Tibial artery (tissue), 4 donors: ENCODE measurements at regions not wholly inside any gene's neighbourhood (a gene's known extent, or its start where the extent isn't known, plus 50 kb on each side); places are given as distances from the start of the nearest gene placed in this dataset.
"Not testable (repeated sequence)": the region's sequence is repeated elsewhere in the genome, so short reads cannot be mapped to it uniquely, and the experiment has no call there.

Experiments
- DNase-seq, 2 donors: peaks; one replicate each; pipeline ENCODE4 v3.0.0-alpha.2; 2019
- H3K27ac ChIP-seq, 2 donors: fragments of 200-600 bp; sonication (generic) in 1 of 2; 1 replicate in 1 of 2; 2 replicates in 1 of 2; pipeline ENCODE4 v1.5.1; 2018 to 2019; ENCODE audit warnings: mild to moderate bottlenecking in 1 of 2
- H3K27me3 ChIP-seq, 2 donors: fragments of 200-600 bp; sonication (generic) in 1 of 2; one replicate each; pipeline versions ENCODE4 v1.5.1 to v1.6.0; 2016 to 2019
- H3K36me3 ChIP-seq, 3 donors: fragments of 200-600 bp; sonication (generic) in 2 of 3; one replicate each; pipeline ENCODE4 v1.5.1; 2016 to 2019; ENCODE audit warnings: mild to moderate bottlenecking in 2 of 3
- H3K4me1 ChIP-seq, 4 donors: fragments of 200-600 bp; sonication (generic) in 2 of 4; 1 replicate in 3 of 4; 2 replicates in 1 of 4; pipeline ENCODE4 v1.5.1; 2016 to 2019
- H3K4me3 ChIP-seq, 2 donors: fragments of 200-600 bp; sonication (generic) in 1 of 2; 1 replicate in 1 of 2; 2 replicates in 1 of 2; pipeline ENCODE4 v1.5.1; 2018 to 2019; ENCODE audit warnings: mild to moderate bottlenecking in 2 of 2
- H3K9me3 ChIP-seq, 3 donors: fragments of 200-600 bp; sonication (generic) in 1 of 3; one replicate each; pipeline ENCODE4 v1.5.1; 2016 to 2019
- intact Hi-C: fragments of 100-400 bp; cut with DNase I; formaldehyde crosslinking; loops from one replicate; pipeline ENCODE4 v1.15.0; 2023; ENCODE audit warnings: low total_unique reads
- TF ChIP-seq, protein P1 (sequence below), 2 experiments: fragments of 200-600 bp in 1 of 2; fragments of 450-650 bp in 1 of 2; IDR thresholded peaks; one replicate each; pipeline ENCODE4 v1.5.1; 2017 to 2019; ENCODE audit warnings: antibody characterized with exemption in 2 of 2, mild to moderate bottlenecking in 1 of 2, moderate library complexity in 1 of 2

DNA sequence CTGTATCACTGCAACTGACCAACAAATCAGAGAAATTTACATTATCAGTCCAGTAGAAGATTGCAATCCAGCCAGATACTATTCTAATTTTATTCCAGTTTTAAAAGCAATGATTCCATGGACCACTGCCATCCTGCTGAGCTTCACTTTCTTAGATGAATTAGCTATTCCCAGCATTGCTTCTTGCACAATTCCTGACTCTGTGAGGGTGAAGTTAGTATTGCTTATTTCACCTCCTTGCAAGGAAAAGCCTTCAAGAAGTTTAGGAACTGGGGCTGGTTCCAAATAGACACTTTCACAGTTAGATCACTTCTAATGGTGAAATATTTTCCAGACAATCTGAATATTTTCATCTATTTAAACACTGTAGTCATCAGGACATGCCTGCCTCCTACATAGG lies 338.6 kb upstream of the TNC start:
- Histone ChIP-seq H3K27ac (peak overlapping the region; percentile 56 to 67), H3K4me1 (peaks cover 0 to 52% (median 14%) of the 10 kb centered on the region in 4 donors), H3K4me3 (no peak overlapping the region), H3K27me3 (no peaks in the 10 kb centered on the region), H3K36me3 (no peaks in the 10 kb centered on the region), H3K9me3 (no peaks in the 10 kb centered on the region)
- intact Hi-C loops, result no loop called here
- TF ChIP-seq, protein P1, sequence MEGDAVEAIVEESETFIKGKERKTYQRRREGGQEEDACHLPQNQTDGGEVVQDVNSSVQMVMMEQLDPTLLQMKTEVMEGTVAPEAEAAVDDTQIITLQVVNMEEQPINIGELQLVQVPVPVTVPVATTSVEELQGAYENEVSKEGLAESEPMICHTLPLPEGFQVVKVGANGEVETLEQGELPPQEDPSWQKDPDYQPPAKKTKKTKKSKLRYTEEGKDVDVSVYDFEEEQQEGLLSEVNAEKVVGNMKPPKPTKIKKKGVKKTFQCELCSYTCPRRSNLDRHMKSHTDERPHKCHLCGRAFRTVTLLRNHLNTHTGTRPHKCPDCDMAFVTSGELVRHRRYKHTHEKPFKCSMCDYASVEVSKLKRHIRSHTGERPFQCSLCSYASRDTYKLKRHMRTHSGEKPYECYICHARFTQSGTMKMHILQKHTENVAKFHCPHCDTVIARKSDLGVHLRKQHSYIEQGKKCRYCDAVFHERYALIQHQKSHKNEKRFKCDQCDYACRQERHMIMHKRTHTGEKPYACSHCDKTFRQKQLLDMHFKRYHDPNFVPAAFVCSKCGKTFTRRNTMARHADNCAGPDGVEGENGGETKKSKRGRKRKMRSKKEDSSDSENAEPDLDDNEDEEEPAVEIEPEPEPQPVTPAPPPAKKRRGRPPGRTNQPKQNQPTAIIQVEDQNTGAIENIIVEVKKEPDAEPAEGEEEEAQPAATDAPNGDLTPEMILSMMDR (IDR thresholded peaks at IDR 0.05), result no peak
- DNase-seq, result peak in 1 of 2 donors; percentile 45

DNA sequence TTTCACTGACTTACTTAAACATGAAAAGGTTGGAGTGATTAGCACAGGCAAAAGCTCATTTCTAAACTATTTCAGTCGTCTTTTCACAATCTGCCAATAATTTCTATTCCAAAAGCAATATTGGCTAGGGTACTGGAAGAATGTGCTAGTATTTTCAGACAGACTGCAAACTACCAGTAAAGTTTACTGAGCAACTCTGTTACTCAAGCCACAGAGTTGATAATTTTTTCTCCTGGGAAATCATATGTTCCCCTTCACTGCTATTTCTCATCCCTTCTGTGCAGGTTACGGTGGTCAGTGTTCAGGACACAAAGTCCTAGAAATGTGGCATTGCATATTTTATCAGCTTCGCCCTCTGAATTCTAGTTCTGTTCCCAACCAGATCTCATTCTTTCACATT lies 343.3 kb upstream of the TNC start:
- intact Hi-C loops, result no loop called here

DNA sequence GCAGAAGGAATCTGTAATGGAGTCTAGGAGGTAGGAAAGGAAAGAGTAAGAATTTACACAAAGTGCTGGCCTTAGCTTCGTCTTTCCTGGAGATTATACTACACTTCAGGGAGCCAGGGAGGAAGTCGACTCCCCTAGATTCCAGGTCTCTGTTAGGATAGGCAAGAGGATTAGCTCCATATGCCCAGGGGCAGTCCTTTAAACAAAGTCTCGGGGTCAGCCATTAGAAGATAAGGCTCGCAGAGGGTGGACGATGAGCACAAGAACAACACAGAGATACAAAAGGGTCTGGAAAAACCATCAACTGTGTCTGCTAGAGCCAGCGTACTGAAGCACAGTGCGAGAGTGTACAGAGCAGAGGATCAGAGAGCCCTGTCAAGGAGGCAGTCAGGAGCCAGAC lies 344.7 kb upstream of the TNC start:
- no peak overlapping the region for H3K4me3 ChIP-seq
- H3K27ac ChIP-seq, result peak overlapping the region; percentile 65 to 69
- DNase-seq, result no peak
- no peaks in the 10 kb centered on the region for H3K9me3 ChIP-seq
- TF ChIP-seq, protein P1 (IDR thresholded peaks at IDR 0.05), result no peak
- H3K36me3 ChIP-seq, result no peaks in the 10 kb centered on the region
- no peaks in the 10 kb centered on the region for H3K27me3 ChIP-seq
- intact Hi-C loops, result no loop called here
- peaks cover 0 to 61% (median 12%) of the 10 kb centered on the region in 4 donors for H3K4me1 ChIP-seq

More for the DNA sequence above, 343.3 kb upstream of the TNC start:
- TF ChIP-seq, protein P1 (IDR thresholded peaks at IDR 0.05), result no peak
- Histone ChIP-seq H3K4me3 (no peak overlapping the region), H3K27ac (peak overlapping the region; percentile 69 to 77), H3K4me1 (peaks cover 0 to 64% (median 14%) of the 10 kb centered on the region in 4 donors), H3K27me3 (no peaks in the 10 kb centered on the region), H3K9me3 (no peaks in the 10 kb centered on the region), H3K36me3 (no peaks in the 10 kb centered on the region)
- peak in 1 of 2 donors; percentile 31 for DNase-seq

DNA sequence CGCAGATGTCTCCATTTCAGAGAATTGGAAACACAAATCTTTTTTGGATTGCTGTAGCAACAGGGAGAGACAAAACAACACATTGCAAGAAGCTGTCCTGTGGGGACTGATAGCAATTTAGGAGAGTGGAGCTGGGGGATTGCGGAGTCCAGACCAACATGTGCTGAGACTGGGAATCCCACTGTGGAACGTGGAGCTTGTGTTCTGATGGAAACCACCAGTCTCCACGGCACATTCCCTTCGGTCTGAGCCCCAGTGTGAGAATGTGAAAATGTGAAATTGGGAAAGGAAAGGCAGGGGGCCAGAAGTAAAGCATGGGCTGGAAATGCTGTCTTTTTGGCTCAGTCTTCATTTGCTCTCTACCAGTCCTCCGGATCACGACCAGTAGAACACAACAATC lies 348.8 kb upstream of the TNC start:
- peak in 1 of 2 donors; percentile 50 for DNase-seq
- Histone ChIP-seq H3K9me3 (peaks cover 0 to 14% (median 9%) of the 10 kb centered on the region in 3 donors), H3K4me1 (peaks cover 0 to 33% (median 2%) of the 10 kb centered on the region in 4 donors), H3K4me3 (no peak overlapping the region), H3K27ac (peak overlapping the region; percentile 46 to 47), H3K36me3 (no peaks in the 10 kb centered on the region), H3K27me3 (no peaks in the 10 kb centered on the region)
- intact Hi-C loops, result no loop called here
- TF ChIP-seq, protein P1 (IDR thresholded peaks at IDR 0.05), result no peak

DNA sequence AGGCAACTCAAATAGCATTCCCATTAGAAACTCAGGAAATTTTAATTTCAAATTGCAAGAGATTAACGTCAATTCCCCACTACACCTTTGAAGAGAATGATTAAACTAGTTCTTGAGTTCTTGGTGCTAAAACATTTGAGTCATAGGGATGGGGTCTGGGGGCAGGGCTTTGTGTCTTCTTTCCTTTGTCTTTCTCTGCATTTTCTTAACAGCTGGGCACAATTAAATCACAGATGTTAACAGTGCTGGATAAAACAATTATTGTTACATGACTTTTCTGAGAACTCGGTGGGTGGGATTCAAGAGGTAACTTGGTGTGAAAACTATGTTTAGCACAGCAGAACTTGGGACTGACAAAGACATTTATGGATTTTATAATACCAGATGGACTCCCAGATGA lies 351.9 kb upstream of the TNC start:
- intact Hi-C loops, result no loop called here
- TF ChIP-seq, protein P1 (IDR thresholded peaks at IDR 0.05), result no peak
- Histone ChIP-seq H3K9me3 (peaks cover 0 to 14% (median 9%) of the 10 kb centered on the region in 3 donors), H3K4me1 (peaks cover 0 to 11% (median 0%) of the 10 kb centered on the region in 4 donors), H3K27ac (no peak overlapping the region), H3K4me3 (no peak overlapping the region), H3K36me3 (no peaks in the 10 kb centered on the region), H3K27me3 (no peaks in the 10 kb centered on the region)
- DNase-seq, result no peak

DNA sequence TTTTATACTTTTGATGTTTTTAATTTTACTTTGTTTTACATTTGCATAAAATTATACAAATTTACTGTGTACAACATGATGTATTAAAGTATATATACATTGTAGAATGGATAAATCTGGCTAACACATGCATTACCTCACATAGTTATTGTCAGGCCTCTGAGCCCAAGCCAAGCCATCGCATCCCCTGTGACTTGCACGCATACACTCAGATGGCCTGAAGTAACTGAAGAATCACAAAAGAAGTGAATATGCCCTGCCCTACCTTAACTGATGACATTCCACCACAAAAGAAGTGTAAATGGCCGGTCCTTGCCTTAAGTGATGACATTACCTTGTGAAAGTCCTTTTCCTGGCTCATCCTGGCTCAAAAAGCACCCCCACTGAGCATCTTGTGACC lies 355.1 kb upstream of the TNC start:
- peaks cover 0 to 11% (median 5%) of the 10 kb centered on the region in 3 donors for H3K9me3 ChIP-seq
- H3K27ac ChIP-seq, intact Hi-C loops, DNase-seq, H3K36me3 ChIP-seq, H3K27me3 ChIP-seq, H3K4me1 ChIP-seq, H3K4me3 ChIP-seq: not testable (repeated sequence)
